Stomach (tissue), 8 donors: ENCODE measurements at regions not wholly inside any gene's neighbourhood (a gene's known extent, or its start where the extent isn't known, plus 50 kb on each side); places are given as distances from the start of the nearest gene placed in this dataset.

ENCODE experiments used
- DNase-seq, 2 donors: peaks; one replicate each; pipeline versions ENCODE4 v3.0.0 to v3.0.0-alpha.2; 2013 to 2019
- H3K27ac ChIP-seq, 5 donors: fragments of 200-600 bp in 4 of 5; sonication (generic) in 4 of 5; one replicate each; pipeline ENCODE4 v1.5.1; 2013 to 2019; ENCODE audit warnings: mild to moderate bottlenecking in 1 of 5, moderate library complexity in 1 of 5
- H3K27me3 ChIP-seq, 3 donors: fragments of 200-600 bp; sonication (generic); one replicate each; pipeline ENCODE4 v1.5.1; 2017 to 2019; ENCODE audit warnings: mixed run types in 1 of 3
- H3K36me3 ChIP-seq, 4 donors: fragments of 200-600 bp; sonication (generic); 1 replicate in 3 of 4; 2 replicates in 1 of 4; pipeline ENCODE4 v1.5.1; 2016 to 2019
- H3K4me1 ChIP-seq, 4 donors: fragments of 200-600 bp; sonication (generic); one replicate each; pipeline ENCODE4 v1.5.1; 2016 to 2019
- H3K4me3 ChIP-seq, 4 donors: fragments of 200-600 bp; sonication (generic) in 3 of 4; one replicate each; pipeline ENCODE4 v1.5.1; 2016 to 2019; ENCODE audit warnings: mild to moderate bottlenecking in 1 of 4
- H3K9me3 ChIP-seq, 4 donors: fragments of 200-600 bp; sonication (generic); one replicate each; pipeline ENCODE4 v1.5.1; 2016 to 2019
- CTCF ChIP-seq, 7 experiments: fragments of 450-650 bp in 4 of 7; fragments of 200-600 bp in 3 of 7; sonication (generic) in 3 of 7; IDR thresholded peaks; one replicate each; pipeline ENCODE4 v1.5.1; 2016 to 2019; ENCODE audit warnings: antibody characterized with exemption in 7 of 7, control low read depth in 2 of 7, mild to moderate bottlenecking in 1 of 7
- EP300 ChIP-seq: sonication (generic); formaldehyde crosslinking; IDR thresholded peaks from one replicate; pipeline ENCODE4 v1.6.1; 2017; ENCODE audit warnings: antibody characterized with exemption
- POLR2A ChIP-seq, 4 donors: fragments of 450-650 bp; IDR thresholded peaks; one replicate each; pipeline ENCODE4 v1.6.1; 2016; ENCODE audit warnings: antibody characterized with exemption in 4 of 4, control low read depth in 2 of 4, mild to moderate bottlenecking in 1 of 4, moderate library complexity in 1 of 4
- POLR2AphosphoS5 ChIP-seq, 3 donors: sonication (generic); formaldehyde crosslinking; IDR thresholded peaks; one replicate each; pipeline ENCODE4 v1.6.1; 2016; ENCODE audit warnings: antibody characterized with exemption in 3 of 3
- WGBS, 5 donors: extraction: QIAGEN DNeasy Blood & Tissue Kit in 3 of 5; methylation state at CpG; one replicate each; pipeline versions ENCODE4 v1.1.5 to v1.1.7; 2013 to 2018; 5-methylcytosine and 5-hydroxymethylcytosine counted together
- intact Hi-C: fragments of 100-400 bp; cut with DNase I; formaldehyde crosslinking; loops from one replicate; pipeline ENCODE4 v1.15.1; 2023; ENCODE audit warnings: low total_unique reads
- donor health status: healthy with polysubstance abuse.
- donor health status: Bipolar disorder and iron deficiency.
- donor health status: healthy.

GRCh38 chr3:137852391-137852830 is 88.3 kb downstream of the SOX14 start:
- no peaks in the 10 kb centered on the region for H3K36me3 ChIP-seq
- H3K4me3 ChIP-seq, result no peak overlapping the region
- 70 to 80% (median 76%) methylated on average over 13 of the region's 13 CpGs for WGBS, 5 donors
- TF ChIP-seq CTCF (IDR thresholded peaks at IDR 0.05) (no peak), EP300 (no peak), POLR2A (IDR thresholded peaks at IDR 0.05) (no peak), POLR2AphosphoS5 (IDR thresholded peaks at IDR 0.05) (no peak)
- intact Hi-C loops, result no loop called here
- H3K4me1 ChIP-seq, result no peaks in the 10 kb centered on the region
- DNase-seq, result no peak
- H3K27ac ChIP-seq, result no peak overlapping the region
- peaks cover 0 to 13% (median 4%) of the 10 kb centered on the region in 3 donors for H3K27me3 ChIP-seq
- H3K9me3 ChIP-seq, result no peaks in the 10 kb centered on the region

- H3K36me3 ChIP-seq, result no peaks in the 10 kb centered on the region
- H3K4me1 ChIP-seq, result no peaks in the 10 kb centered on the region
- H3K9me3 ChIP-seq, result no peaks in the 10 kb centered on the region
- intact Hi-C loops, result no loop called here
- WGBS, 5 donors, result 52 to 61% (median 53%) methylated on average over 4 of the region's 4 CpGs
- TF ChIP-seq CTCF (IDR thresholded peaks at IDR 0.05) (no peak), POLR2AphosphoS5 (IDR thresholded peaks at IDR 0.05) (no peak), POLR2A (IDR thresholded peaks at IDR 0.05) (no peak), EP300 (no peak)
- no peak overlapping the region for H3K27ac ChIP-seq
- peaks cover 0 to 4% (median 4%) of the 10 kb centered on the region in 3 donors for H3K27me3 ChIP-seq
- DNase-seq, result no peak
- H3K4me3 ChIP-seq, result no peak overlapping the region
Observed at GRCh38 chr3:137854533-137855261, 90.6 kb downstream of the SOX14 start.

GRCh38 chr3:137866001-137866400 is 101.9 kb downstream of the SOX14 start:
- intact Hi-C loops, result no loop called here
- H3K4me3 ChIP-seq, result no peak overlapping the region

GRCh38 chr3:137866933-137867332 is 102.8 kb downstream of the SOX14 start:
- Histone ChIP-seq H3K9me3 (peaks cover 0 to 35% (median 19%) of the 10 kb centered on the region in 4 donors), H3K4me1 (no peaks in the 10 kb centered on the region), H3K27me3 (no peaks in the 10 kb centered on the region), H3K4me3 (no peak overlapping the region), H3K36me3 (no peaks in the 10 kb centered on the region), H3K27ac (no peak overlapping the region)
- 78 to 92% (median 88%) methylated on average over 2 to 4 of the region's 4 CpGs for WGBS, 5 donors
- TF ChIP-seq POLR2AphosphoS5 (IDR thresholded peaks at IDR 0.05), result no peak
- no peak for TF ChIP-seq POLR2A (IDR thresholded peaks at IDR 0.05)
- no peak for TF ChIP-seq CTCF (IDR thresholded peaks at IDR 0.05)
- no peak for TF ChIP-seq EP300
- intact Hi-C loops, result no loop called here
- no peak for DNase-seq

More at GRCh38 chr3:137866001-137866400, 101.9 kb downstream of the SOX14 start:
- Histone ChIP-seq H3K4me1 (no peaks in the 10 kb centered on the region), H3K9me3 (peaks cover 0 to 25% (median 13%) of the 10 kb centered on the region in 4 donors), H3K27me3 (no peaks in the 10 kb centered on the region), H3K36me3 (no peaks in the 10 kb centered on the region), H3K27ac (no peak overlapping the region)
- TF ChIP-seq POLR2AphosphoS5 (IDR thresholded peaks at IDR 0.05) (no peak), CTCF (IDR thresholded peaks at IDR 0.05) (no peak), POLR2A (IDR thresholded peaks at IDR 0.05) (no peak), EP300 (no peak)
- 30 to 61% (median 51%) methylated on average over 2 of the region's 2 CpGs for WGBS, 5 donors
- no peak for DNase-seq
